HL-60/S4 treated with retinoic acid at 250 ng/mL for 4 days and 3 days (cell line): ENCODE measurements at regions not wholly inside any gene's neighbourhood (a gene's known extent, or its start where the extent isn't known, plus 50 kb on each side); places are given as distances from the start of the nearest gene placed in this dataset.
"Not testable (repeated sequence)": the region's sequence is repeated elsewhere in the genome, so short reads cannot be mapped to it uniquely, and the experiment has no call there.

Experiments used
- in situ Hi-C: fragments of 300-500 bp; cut with MboI; formaldehyde crosslinking; loops from 2 replicates; pipeline ENCODE4 v1.7.0; 2022; ENCODE audit warnings: low sequenced_read_pairs

DNA sequence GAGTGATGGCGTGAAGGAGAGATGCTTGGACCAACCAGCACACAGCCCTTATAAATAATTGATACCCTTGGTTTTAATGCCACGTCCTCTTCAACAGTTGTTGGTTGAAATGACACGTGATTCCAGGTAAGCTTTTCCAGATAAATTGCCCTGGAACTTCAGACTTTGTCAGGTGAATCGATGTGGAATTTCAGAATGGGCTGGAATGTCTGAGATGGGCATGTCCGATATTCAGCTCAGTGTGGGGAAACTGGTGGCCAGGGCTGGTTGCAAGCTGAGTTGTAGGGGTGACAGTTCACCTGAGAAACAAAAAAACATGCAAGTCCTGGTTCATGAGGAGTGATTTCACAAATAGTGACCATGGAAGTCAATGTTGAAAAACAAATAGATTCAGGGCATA is 104.0 kb upstream of the PRKX start:
- in situ Hi-C loops: not testable (repeated sequence)

DNA sequence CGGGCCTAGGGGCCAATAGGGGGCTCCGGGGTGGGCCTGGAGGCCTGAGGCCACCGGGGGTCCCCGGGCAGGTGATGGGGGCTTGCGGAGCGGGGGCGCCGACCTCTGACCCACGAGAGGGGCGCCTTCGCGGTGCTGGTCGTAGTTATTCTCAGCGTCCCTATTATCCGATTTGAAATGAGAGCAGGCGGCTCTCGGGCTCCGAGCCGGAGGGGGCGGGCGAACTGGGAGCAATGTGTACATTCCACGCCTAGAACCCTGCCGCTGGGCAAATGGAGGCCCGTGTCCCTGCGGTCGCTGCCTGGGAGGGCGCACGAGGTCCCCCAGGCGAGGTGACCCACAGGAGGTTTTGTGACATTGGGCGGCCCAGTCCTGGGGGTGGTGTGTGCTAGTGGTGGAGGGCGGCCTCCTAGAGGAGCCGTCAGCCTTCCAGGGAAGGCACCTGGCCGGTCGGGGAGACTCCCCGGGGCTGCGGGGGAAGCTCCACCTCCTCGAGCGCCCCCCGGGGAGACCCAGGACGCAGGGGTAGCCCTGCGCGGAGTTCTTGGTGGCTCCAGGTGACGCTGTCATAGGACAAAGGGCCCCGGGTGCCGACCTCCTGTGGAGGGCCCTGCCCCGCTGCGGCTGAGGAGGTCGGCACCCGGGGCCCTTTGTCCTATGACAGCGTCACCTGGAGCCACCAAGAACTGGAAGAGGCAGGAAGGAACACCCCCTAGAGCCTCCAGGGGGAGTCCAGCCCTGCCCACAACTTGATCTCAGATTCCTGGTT is 102.6 kb upstream of the PRKX start:
- in situ Hi-C loops: no loop called here

DNA sequence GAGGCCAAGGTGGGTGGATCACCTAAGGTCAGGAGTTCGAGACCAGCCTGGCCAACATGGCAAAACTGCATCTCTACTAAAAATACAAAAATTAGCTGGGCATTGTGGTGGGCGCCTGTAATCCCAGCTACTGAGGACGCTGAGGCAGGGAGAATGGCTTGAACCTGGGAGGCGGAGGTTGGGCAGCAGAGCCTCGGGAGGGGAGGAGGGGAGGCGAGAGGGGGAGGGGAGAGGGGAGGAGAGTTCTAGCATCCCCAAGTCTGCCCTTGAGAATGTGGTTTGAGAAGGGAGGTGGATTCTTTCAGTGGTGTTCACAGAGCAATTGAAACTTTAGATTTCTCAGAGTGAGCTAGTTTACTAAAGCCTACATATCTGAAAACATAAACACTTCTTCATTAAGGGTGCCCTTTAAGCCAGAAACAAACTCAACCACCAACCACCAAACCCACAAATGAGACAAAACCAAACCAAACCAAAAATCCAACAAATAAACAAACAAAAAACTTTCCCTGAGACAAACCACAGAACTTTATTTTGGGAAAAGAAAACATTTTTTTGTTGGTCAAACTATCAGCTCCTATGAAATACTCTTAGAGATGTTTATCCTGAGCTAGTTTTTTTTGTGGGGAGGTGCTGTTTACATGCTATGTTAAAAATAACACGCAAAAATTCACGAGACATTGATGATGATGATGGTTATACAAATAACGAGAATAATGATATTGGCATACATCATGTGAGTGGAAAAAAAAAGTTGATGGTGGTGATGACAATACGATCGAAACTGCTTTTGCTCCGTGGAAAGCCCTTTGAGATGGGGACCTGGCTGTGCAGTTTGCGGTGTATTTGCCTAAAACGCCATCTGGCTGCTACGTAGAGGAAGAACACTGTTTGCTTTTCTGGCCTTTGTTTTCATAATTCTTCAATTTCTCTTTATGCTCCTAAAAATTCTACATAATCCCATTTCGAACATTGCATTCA is 98.2 kb upstream of the PRKX start:
- in situ Hi-C loops: no loop called here

GRCh38 chrX:3807906-3808305 is 94.5 kb upstream of the PRKX start:
- in situ Hi-C loops: no loop called here

GRCh38 chrX:3806630-3807029 is 93.2 kb upstream of the PRKX start:
- in situ Hi-C loops: no loop called here

DNA sequence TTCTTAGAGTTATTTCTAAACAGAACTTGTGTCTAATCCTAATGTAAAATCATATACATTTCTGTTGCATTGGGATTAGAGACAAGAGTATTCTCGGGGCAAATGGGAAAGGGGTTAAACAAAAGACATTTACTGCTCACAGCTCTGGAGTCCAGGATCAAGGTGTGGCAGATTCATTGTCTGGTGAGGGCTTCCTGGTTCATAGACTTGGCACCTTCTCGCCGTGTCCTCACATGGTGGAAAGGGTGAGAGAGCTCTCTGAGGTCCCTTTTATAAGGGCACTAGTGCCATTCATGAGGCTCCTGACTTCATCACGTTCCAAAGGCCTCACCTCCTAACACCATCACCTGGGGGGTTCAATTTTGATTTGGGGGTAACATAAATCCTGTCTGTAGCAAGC is 90.3 kb upstream of the PRKX start:
- in situ Hi-C loops: no loop called here

- in situ Hi-C loops: no loop called here
These were observed 89.9 kb upstream of the PRKX start for GRCh38 chrX:3803305-3803704.

DNA sequence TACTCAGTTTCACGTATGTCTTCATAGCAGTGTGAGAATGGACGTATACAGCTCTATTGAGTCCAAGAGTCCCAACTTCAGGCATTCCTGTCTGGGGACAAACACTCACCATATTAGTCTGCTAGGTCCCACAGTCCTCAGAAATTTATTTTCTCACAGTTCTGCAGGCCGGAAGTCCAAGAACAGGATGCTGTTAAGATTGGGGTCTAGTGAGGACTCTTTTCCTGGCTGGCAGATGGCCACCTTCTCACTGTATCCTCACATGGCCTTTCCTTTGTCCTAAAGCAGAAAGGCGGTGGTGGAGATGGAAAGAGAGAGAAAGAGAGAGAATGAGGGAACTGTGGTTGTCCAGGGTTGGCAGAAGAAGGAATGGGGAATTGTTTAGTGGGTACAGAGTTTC is 82.0 kb upstream of the PRKX start:
- in situ Hi-C loops: not testable (repeated sequence)

DNA sequence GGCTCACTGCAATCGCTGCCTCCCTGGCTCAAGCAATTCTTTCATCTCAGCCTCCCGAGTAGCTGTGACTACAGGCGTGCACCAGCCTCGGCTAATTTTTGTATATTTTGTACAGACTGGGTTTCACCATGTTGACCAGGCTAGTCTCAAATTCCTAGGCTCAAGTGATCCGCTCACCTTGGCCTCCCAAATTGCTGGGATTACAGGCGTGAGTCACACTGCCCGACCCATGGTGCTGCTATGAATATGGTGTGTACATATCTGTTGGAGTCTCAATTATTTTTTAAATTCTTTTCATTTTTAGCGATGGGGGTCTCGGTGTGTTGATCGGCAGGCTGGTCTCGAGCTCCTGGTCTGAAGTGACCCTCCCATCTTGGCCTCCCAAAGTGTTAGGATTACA is 78.0 kb upstream of the PRKX start:
- in situ Hi-C loops: no loop called here

DNA sequence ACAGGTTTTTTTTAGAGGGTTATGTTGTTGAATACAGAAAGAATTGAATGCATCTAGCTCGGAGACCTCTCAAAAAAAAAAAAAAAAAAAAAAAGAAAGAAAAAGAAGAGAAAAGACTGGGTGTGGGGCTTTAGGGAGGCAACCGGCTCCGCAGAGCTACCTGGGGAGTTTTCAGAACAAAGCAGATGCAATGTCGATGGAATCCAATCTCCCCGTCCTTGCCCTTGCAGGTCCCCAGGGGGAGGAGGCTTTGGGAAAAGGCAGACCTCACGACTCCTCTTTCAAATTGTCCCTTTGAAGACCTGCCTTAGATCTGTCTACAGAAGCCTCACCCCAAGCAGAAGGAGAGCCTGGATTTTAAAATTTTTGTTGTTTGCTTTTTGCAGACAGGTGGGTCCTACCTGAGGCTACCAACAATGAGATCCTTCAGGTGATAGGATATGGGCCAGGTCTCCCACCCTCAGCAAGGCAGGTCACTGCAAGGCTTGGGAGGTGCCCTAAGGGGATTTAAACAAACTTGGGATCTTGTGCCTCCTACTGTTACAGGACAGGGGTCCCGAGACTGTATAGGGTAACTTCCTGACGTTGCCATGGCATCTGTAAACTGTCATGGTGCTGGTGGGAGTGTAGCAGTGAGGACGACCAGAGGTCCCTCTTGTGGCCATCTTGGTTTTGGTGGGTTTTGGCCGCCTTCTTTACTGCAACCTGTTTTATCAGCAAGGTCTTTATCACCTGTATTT is 75.2 kb upstream of the PRKX start:
- in situ Hi-C loops: no loop called here

DNA sequence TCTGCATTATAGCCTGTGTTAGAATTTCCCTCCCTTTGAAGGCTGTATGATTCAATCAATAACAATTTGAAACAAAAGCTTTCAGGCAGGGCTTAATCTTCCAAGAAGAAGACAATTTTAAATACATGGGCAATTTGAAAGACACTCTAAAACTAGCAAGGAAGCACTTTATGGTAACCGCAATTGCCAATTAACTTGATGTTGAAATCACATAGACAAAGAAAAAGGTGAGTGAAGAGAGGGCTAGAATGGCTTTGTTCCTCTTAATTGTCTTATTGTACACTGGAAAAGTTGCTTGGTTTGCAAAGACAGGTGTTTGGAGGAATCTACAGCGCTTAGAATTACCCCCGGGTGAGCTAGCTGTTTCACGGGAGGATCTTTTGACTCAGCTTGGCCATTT is 74.4 kb upstream of the PRKX start:
- in situ Hi-C loops: no loop called here

DNA sequence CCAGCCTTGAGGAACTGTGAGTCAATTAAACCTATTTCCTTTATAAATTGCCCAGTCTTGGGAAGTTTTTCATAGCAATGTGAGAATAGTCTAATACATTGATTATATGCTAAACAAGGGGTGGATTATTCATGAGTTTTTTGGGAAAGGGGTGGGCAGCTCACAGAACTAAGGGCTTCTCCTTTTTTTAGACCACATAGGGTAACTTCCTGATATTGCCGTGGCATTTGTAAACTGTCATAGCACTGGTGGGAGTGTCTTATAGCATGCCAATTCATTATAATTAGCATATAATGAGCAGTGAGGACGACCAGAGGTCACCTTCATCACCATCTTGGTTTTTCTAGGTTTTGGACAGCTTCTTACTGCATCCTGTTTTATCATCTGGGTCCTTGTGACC is 72.4 kb upstream of the PRKX start:
- in situ Hi-C loops: not testable (repeated sequence)

DNA sequence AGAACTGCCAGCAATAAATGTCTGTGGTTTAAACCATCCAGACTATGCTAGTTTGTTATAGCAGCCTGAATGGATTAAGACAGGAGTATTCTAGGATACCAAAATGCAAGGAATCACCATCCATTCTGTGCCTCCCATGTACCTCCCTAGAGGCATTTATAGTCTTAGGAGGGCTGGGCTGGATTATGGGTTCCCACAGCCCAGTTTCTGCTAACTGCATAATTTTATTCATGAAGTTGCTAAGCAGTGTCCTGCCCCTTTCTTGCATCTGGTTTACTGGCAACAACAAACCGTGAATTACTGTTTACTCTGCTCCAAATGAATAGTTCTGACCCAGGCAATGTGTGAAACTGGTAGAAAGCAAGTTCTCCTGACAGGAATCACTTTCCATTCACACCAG is 67.1 kb upstream of the PRKX start:
- in situ Hi-C loops: no loop called here

DNA sequence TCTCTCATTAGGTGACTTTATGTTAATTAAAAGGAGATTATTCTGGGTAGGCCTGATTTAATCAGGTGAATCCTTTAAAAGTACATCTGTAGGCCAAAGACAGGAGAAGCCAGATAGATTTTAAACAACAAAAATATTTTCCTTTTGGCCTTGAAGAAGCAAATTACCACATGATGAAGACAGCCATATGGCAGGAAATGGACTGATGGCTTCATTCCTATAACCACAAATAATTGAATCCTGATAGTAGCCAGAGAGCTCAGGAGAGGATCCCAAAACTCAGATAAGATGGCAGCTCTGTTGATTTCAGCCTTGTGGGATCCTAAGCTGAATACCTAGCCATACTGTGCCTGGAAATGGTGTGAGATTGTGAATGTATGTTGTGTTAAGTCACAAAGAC is 66.1 kb upstream of the PRKX start:
- in situ Hi-C loops: no loop called here

DNA sequence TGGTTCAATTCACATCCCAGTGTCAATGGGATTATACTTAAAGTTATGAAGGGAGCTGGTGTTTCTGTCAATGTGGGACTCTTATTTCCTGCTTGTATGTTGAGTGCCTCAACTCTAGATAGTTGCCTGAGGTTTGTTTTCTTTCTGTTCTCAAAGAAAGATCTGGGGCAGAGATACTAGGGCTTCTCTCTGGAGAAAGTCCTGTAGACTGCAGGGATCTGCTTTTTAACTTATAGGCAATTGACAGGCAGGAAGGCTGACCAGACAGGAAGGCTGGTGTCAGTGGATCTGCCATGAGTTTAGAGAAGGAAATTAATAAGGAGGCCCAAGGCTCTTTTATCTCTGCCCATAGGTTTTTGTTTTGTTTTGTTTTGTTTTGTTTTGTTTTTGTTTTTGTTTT is 64.0 kb upstream of the PRKX start:
- in situ Hi-C loops: no loop called here

DNA sequence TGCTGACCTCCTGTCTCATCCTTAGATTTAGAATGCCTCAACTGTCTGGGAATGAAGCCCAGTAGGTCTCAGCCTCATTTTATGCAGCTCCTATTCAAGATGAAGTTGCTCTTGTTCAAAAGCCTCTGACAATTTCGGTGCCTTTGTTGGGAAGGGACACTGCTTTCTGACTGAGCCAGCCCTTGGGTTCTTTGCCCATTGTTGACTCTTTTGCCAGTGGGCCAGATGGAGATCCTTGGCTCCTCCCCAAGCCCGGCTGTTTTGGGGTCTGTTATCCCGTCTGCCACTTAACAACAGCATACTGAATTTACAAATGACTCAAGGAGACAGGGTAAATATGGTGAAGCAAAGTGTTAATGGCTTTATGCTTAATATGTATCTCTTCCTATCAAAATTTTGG is 58.3 kb upstream of the PRKX start:
- in situ Hi-C loops: no loop called here

DNA sequence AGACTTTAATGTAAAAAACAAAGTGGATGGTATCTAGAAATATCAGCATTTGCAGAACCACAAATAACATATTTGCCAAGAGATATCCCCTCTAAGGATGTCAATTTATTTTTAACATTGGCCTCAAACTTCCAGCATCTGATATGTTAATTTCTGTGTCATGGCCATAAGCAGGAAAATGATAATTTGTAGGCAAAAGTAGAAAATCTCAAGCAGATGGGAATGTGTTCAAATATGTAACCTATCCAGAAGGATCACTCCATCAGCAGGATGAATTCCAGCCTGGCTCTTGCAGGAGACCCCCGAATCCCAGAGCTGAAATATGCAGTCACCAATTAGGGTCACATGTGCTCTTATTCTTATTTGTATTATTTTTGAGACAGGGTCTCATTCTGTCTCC is 55.4 kb upstream of the PRKX start:
- in situ Hi-C loops: no loop called here
